Stimulated activated CD4-positive, alpha-beta T cell treated with anti-CD3 and anti-CD28 coated beads, Interleukin-1b, Interleukin-23, amount 100 ng/mL, for 24 hours (primary cell): ENCODE measurements at regions not wholly inside any gene's neighbourhood (a gene's known extent, or its start where the extent isn't known, plus 50 kb on each side); places are given as distances from the start of the nearest gene placed in this dataset.

Experiments used
- DNase-seq, 4 experiments: peaks; one replicate each; pipeline ENCODE4 v3.0.0-alpha.2; 2020; ENCODE audit warnings: low read depth in 4 of 4, low spot score in 1 of 4

DNA sequence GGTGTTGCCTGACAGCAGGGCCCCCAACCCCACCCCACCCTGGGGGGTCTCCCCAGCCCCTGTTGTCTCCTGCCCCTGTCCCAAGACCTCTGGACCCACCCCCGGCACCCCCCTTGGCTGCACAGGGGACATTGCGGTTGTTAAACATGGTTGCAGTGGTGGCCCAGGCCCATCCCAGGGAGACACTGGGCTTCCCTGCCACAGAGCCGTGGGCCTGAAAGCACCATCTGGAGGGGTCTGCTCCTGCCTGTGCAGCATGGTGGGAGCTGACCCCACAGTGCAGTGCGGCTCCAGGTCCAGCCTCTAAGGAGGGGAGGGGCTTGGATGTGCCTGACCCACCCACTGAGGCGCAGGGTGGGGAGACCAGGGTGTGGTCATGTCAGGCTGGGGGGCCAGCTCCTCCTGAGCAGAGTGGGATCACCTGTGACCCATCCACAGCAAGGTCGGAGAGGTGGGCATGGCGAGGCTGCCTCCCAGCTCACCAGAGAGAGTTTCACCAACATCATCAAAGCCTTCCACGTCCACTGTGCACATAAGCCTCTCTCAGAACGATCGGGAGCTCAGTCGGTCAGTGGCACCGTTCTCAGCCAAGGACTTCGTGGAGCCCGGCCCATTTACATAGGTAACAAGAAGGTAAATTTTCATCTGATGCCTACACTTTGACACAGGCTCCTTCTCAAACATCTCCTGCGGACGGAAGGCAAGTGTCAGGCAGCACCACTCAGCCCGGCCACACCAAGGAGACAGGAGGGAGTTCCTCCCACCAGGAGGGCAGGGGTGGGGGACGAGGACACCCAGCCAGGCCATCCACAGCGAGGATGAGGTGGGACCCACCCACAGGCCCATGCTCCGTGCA, 201.1 kb downstream of the BRD1 start:
- DNase-seq, result no peak

DNA sequence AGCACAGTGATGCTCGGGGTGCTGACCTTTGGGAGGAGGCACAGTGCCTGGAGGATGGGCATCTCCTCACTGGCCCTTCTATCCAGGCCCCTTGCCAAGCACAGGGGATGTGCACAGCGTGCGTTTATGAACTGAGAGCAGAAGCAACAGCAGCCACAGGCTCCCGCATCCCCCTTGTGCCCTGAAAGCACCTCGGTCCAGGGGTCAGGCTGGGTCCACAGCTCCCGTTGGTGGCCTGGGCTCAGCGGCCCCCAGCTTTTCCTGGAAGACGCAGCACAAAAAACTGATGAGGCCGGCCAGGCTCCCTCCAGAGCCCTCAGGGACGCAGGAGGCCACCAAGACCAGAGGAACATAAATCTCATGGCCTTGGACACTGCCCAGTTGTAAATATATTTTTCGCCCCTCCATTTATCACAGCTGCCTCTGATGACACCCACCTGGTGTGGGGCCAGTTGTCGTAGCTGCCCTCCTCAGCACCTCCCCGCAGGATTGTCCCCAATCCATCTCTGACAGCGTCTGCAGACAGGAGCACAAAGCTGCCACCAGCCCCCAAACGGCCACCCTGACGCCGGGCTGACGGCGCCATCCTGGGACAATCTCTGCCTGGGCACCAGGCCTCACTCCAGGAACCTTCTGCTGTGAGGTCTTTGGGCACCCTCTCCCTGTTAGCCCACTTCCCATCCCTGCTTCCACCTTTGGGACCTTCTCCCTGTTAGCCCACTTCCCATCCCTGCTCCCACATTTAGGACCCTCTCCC, 203.1 kb downstream of the BRD1 start:
- DNase-seq, result no peak

DNA sequence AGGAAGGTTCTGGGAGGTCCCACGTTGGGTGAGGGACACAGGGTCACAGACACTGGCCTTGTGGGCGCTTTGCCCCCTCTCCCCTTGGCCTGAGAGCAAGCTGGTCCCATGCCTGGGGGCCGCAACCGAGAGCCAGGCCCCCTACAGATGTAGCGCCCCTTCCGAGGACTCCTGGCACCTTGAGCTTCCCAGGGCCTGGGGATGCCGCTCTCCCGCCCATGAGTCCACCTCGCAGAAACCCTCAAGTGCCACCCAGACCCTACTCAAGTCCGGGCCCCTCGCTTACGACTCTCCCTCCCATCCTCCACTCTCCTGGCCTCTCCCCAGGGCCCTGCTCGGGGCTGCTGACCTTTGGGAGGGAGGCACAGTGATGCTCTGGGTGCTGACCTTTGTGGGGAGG, 204.0 kb downstream of the BRD1 start:
- DNase-seq, result no peak

DNA sequence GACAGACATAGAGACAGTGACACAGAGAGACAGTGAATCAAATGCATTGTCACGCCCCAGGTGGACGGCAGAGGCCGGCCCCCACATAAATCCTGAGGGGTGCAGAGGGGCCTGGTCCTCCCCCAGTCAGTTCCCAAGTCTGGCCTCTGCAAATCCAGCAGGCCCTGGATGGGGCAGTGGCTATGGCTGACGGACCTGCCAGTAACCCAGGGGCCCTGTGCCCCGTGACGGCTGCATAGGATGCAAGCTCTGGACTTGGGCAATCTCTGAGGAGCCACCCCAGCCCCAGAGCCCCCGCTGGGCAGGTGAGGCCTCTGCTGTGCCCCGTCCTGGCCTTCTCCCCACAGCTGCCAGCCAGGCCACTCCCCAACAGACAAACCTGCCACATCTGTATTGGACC, 204.5 kb downstream of the BRD1 start:
- DNase-seq, result no peak

DNA sequence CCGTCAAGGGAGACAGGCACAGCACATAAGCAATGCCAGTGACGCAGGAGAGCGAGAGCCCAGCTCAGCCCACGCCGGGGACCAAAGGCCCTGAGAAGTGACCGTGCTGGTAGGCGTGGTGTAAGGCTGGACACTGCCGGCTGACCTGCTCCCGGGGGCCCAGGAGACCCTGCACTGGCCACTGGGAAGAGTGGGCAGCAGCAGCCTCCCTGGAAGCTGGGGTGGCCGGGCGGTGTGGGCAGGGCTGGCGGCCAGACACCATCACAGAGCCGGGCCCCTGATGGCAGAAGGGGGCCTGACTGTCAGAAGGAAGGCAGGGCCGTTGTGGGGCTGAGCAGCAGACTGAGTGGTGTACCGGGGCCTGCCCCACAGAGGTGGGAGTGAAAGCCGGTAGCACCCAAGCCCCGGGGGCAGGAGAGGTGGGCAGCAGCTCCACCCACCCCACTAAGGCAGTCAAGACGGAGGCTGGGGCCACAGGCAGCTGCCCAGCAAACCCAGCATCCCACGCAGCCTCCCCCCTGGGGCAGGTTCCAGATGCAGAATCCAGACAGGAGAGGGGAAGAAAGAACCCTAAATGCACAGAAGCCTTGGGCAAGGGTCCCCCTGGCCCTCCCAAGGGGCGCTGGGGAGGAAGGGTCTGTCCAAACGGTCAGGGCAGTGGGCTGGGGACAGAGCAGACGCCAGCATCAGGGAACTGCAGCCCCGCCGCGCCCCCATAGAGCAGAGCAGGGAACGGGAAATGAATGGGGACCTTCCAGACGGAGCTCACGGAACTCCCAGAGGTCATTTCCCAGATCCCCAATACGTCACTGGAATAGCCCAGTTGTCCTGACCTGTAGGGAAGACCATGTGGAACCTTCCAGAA, 205.2 kb downstream of the BRD1 start:
- DNase-seq, result no peak

- no peak for DNase-seq
Measured at GRCh38 chr22:49621601-49622210, 206.0 kb downstream of the BRD1 start.

DNA sequence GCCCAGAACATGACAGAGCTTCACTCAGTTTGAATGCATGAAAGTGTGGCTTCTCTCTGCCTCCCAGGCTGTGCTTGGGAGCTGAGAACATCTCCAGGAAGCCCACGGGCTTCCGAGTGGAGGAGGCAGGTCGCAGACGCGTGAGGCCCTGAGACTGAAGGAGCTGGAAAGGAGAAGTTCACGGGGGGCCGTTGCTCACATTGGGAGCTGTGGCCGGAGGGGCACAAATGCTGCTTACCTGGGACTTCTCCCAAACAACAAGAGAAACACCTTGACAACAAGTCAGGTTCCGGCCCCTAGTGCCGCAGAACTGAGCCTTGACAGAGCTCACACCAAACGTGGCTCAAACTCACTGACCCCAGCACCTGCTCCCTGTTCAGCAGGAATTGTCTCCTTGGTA, 207.0 kb downstream of the BRD1 start:
- DNase-seq, result no peak

GRCh38 chr22:49620003-49620556, 207.6 kb downstream of the BRD1 start:
- DNase-seq, result no peak

DNA sequence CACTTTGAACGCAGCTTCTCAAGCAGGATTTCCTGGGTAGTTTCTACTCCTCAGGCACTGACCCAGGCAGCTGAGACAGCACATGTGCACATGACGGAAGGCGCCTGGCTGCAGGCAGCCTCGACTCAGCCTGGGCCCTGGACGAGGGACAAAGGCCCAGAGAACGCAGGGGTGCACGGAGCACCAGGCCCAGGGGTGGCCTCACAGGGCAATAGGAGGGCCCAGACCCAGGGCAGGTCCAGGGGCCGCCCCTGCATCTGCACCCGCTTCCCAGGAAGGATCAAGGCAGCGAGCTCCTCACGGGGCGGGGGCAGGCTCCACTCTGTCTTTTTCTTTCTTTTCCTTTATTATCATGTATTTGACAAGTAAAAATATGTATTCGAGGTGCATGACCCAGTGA, 208.4 kb downstream of the BRD1 start:
- no peak for DNase-seq

GRCh38 chr22:49618677-49618953, 209.1 kb downstream of the BRD1 start:
- DNase-seq, result no peak

DNA sequence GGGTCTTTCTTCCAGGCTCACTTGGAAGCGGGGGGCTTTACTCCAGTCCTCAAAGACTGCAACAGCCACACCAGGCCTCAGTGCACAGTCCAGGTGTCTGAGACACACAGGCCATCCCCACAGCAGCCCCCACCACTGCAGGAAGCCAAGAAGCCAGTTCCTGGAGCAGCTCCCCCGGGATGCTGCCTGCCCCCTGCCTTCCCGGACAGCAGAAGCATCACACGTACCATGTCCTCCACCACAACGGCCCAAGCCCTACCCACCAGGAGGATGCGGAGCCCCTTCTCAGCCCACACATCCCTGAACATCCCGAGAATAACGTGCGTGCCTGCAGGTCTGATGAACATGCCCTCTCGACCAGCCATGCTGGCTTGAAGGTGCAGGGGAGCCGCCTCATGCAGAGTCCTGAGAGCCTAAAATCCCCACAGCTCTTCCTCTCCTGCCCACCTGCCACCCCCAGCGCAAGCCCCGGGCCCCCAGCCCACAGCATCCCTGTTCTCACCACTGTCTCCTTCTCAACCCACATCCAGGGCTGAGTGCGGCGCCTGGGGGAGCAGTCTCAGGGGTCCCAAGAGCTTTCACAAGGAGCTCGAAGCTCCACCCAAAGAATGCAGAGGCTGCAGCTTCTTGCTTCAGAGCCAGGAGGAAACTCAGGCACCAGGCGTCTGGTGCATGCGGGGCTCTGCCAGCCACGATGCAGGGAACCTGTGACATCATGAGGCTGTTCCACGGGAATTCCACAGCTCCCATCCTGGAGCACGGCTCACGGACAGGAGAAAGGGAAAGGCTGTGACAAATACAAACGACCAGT, 209.6 kb downstream of the BRD1 start:
- DNase-seq, result no peak

GRCh38 chr22:49617264-49617663, 210.4 kb downstream of the BRD1 start:
- no peak for DNase-seq

- no peak for DNase-seq
Measured at GRCh38 chr22:49616356-49617231, 211.1 kb downstream of the BRD1 start.

GRCh38 chr22:49614966-49615965, 212.4 kb downstream of the BRD1 start:
- no peak for DNase-seq

DNA sequence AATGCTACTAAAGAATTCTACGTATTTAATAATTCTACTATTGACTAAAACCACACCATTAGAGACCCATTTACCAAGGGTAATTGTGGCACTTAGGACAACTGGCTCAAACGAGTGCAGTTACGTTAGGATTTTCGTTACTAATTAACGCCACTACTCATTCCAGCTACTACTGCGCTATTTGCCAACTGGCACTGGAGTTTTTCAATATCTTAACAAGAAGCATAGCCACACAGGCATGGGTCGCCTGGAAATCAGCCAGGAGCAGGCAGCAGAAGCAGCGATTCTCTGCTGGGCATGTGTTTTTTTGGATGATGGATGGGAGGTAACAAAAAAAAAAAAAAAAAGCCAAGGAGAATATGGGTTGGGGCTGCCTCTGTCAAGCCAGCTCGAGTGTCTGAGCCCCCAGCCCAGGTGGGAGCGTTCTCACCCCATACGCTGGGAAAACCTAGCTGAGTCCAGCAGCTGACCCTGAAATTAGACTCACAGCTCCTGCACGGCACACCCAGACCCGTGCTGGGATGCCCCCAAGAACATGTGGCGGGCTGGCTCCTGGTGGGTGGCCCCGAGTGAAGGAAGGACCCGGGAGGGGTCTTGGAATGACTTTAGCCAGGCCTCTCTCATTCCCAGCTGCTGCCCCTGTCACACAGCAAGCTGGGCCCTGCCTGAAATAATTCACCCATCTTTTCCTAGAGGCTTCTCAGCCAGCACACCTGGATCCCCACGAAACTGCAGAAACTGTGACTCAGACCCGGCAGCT, 214.0 kb downstream of the BRD1 start:
- no peak for DNase-seq

- DNase-seq, result no peak
Measured at GRCh38 chr22:49613108-49613507, 214.6 kb downstream of the BRD1 start.

DNA sequence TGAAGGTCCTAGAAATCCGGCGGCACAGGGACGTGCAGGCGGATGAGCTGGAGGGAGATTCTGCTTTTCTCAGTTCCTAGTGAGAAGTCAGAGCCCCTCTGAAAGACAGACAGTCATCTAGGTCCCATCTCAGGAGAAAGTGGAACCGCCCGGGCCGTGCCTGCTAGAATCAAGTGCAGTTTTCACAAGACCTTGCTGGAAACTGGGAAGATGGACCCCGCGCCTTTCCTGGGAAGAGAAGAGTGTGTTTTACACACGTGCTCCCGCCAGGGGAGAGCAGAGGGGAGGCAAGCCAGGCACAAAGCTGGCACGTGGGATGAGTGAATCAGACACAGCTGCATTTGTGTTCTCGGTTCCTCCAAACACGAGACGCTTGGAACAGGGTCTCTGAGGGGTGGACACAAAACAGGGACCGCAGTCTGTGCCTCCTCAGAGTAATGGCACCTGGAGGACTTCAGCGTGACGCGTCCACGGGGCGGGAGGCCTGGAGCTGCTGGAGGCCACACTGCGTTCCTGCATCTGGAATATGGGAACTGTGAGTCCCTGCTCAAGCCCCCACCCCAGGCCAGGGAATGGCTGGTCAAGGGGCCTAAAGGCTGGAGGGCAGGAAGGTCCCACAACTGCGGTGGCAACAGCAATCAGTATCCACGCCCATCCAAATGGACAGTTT, 218.3 kb downstream of the BRD1 start:
- DNase-seq, result no peak
